HEK293T (cell line): ENCODE measurements at regions not wholly inside any gene's neighbourhood (a gene's known extent, or its start where the extent isn't known, plus 50 kb on each side); places are given as distances from the start of the nearest gene placed in this dataset.

Experiments
- CTCF ChIA-PET: fragments of 350-600 bp; formaldehyde crosslinking; extraction: SDS; loops from one replicate; lab custom pipeline; 2021; ENCODE audit warnings: antibody characterized with exemption, inconsistent platforms; lab: Yijun Ruan, JAX
- POLR2A ChIA-PET: fragments of 350-600 bp; formaldehyde crosslinking; extraction: SDS; loops from one replicate; lab custom pipeline; 2020; ENCODE audit warnings: antibody characterized with exemption, inconsistent platforms; lab: Yijun Ruan, JAX
- DNase-seq: peaks from one replicate; pipeline ENCODE4 v3.0.0; 2012; ENCODE audit warnings: mixed read lengths; ENCODE audit errors: extremely low spot score
- ARNT ChIP-seq: fragments of 450-650 bp; IDR thresholded peaks from 2 replicates; pipeline ENCODE4 v1.6.1; 2017; ENCODE audit warnings: mild to moderate bottlenecking
- BHLHE40 ChIP-seq: fragments of 450-650 bp; IDR thresholded peaks from 2 replicates; pipeline ENCODE4 v1.6.1; 2016; ENCODE audit warnings: mild to moderate bottlenecking, moderate library complexity, borderline replicate concordance
- CTBP1 ChIP-seq: fragments of 450-650 bp; IDR thresholded peaks from 2 replicates; pipeline ENCODE4 v1.6.1; 2016; ENCODE audit warnings: borderline replicate concordance
- ELF4 ChIP-seq: fragments of 450-650 bp; IDR thresholded peaks from 2 replicates; pipeline ENCODE4 v1.6.1; 2017; ENCODE audit warnings: antibody characterized with exemption
- FOXA1 ChIP-seq: fragments of 450-650 bp; IDR thresholded peaks from 2 replicates; pipeline ENCODE4 v1.6.1; 2016; ENCODE audit warnings: mild to moderate bottlenecking
- FOXK2 ChIP-seq: fragments of 450-650 bp; IDR thresholded peaks from 2 replicates; pipeline ENCODE4 v1.6.1; 2016; ENCODE audit warnings: mild to moderate bottlenecking
- FOXM1 ChIP-seq: fragments of 450-650 bp; IDR thresholded peaks from 2 replicates; pipeline ENCODE4 v1.6.1; 2017; ENCODE audit warnings: mild to moderate bottlenecking, borderline replicate concordance
- HDGF ChIP-seq: fragments of 450-650 bp; IDR thresholded peaks from 2 replicates; pipeline ENCODE4 v1.6.1; 2017; ENCODE audit warnings: antibody characterized with exemption, borderline replicate concordance
- L3MBTL2 ChIP-seq: fragments of 450-650 bp; conservative IDR thresholded peaks from 2 replicates; pipeline ENCODE4 v1.6.1; 2016; ENCODE audit warnings: mild to moderate bottlenecking
- LEF1 ChIP-seq: fragments of 450-650 bp; IDR thresholded peaks from 2 replicates; pipeline ENCODE4 v1.6.1; 2017; ENCODE audit warnings: mild to moderate bottlenecking, borderline replicate concordance
- NFRKB ChIP-seq: fragments of 450-650 bp; IDR thresholded peaks from 2 replicates; pipeline ENCODE4 v1.6.1; 2016; ENCODE audit warnings: mild to moderate bottlenecking, moderate library complexity
- SP1 ChIP-seq: fragments of 450-650 bp; IDR thresholded peaks from 2 replicates; pipeline ENCODE4 v1.6.1; 2017
- SUZ12 ChIP-seq: fragments of 450-650 bp; IDR thresholded peaks from 2 replicates; pipeline ENCODE4 v1.6.1; 2016; ENCODE audit warnings: mild to moderate bottlenecking
- TARDBP ChIP-seq: fragments of 450-650 bp; IDR thresholded peaks from 2 replicates; pipeline ENCODE4 v1.6.1; 2016
- ZNF384 ChIP-seq: fragments of 450-650 bp; IDR thresholded peaks from 2 replicates; pipeline ENCODE4 v1.6.1; 2016
- TF ChIP-seq, protein P1 (sequence below): fragments of 450-650 bp; IDR thresholded peaks from 2 replicates; pipeline ENCODE4 v1.6.1; 2016

GRCh38 chr13:90673746-90674145, 673.7 kb upstream of the MIR17HG start:
- DNase-seq = no peak
- POLR2A ChIA-PET = no interaction called here
- CTCF ChIA-PET = no interaction called here
- TF ChIP-seq HDGF = no peak
- TF ChIP-seq, protein P1, sequence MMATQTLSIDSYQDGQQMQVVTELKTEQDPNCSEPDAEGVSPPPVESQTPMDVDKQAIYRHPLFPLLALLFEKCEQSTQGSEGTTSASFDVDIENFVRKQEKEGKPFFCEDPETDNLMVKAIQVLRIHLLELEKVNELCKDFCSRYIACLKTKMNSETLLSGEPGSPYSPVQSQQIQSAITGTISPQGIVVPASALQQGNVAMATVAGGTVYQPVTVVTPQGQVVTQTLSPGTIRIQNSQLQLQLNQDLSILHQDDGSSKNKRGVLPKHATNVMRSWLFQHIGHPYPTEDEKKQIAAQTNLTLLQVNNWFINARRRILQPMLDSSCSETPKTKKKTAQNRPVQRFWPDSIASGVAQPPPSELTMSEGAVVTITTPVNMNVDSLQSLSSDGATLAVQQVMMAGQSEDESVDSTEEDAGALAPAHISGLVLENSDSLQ = 0 out of 2 replicates have a peak, but pooled peaks have one; percentile 22

DNA sequence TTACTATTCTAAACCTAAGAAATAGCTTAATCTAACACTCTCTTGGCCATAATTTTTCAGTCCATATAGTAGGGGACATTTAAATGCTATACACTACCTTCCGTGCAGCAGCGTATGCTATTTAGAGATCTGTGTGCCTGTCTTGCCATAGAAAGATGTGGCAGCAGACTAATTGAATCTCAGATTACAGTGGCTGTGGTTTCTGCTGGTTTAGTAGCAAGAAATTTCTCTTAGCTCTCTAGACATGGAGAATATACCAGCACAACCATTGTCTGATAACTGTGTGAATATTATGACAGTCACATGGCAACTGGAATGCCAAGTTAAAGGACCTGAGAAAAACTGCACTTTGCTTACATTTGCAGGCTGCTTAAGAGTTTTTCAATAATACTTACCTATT, 672.4 kb upstream of the MIR17HG start:
- ChIA-PET POLR2A (no interaction called here), CTCF (no interaction called here)
- TF ChIP-seq CTBP1 (no peak), FOXM1 (no peak)
- DNase-seq = peak; percentile 17

DNA sequence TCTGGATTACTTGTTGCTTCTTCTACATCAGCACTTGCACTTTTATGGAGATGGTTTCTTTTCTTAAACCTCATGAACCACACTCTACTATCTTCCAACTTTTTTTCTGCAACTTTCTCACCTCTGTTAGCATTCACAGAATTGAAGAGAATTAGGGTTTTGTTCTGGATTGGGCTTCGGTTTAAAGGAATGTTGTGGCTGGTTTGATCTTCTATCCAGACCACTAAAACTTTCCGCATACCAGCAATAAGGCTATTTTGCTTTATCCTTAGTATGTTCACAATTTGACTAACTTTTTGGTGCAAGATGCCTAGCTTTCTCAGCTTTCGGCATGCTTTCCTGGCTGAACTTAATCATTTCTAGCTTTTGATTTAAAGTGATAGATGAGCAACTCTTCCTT, 666.7 kb upstream of the MIR17HG start:
- DNase-seq = no peak
- TF ChIP-seq CTBP1 (no peak), LEF1 (no peak), TARDBP (no peak), SP1 (no peak), L3MBTL2 (no peak), BHLHE40 (no peak), ZNF384 (no peak), FOXA1 (no peak)
- CTCF ChIA-PET = no interaction called here
- POLR2A ChIA-PET = no interaction called here

DNA sequence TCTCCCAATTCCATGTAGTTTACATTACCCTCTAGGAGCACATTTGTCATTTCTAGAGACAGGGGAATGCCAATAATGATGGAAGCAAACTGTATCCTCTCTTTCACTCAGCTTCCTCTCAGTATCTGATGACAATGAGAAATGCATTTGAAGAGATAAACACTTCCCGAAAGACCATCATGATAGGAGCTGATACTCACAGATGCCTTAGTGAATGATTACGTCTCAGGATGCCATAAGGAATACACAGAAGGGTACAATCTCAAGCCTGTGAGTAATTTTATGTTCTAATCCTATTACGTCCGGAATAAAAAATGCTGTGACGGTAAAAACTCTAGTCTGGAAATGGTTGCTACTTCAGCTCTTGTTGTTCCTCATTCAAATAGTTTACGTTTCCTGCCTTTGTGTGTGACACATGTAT, 663.8 kb upstream of the MIR17HG start:
- CTCF ChIA-PET = interaction anchor here (0.6 kb wide), 1 partner anchor 21 kb away, joined by 3 read pairs; no protein-coding TSS in a partner anchor
- POLR2A ChIA-PET = no interaction called here
- DNase-seq = no peak
- TF ChIP-seq SUZ12 (no peak), TARDBP (no peak), NFRKB (no peak), SP1 (no peak), ELF4 (no peak), FOXM1 (no peak), HDGF (no peak), ZNF384 (no peak), LEF1 (no peak), FOXK2 (no peak), CTBP1 (no peak), L3MBTL2 (no peak), ARNT (no peak), FOXA1 (no peak), BHLHE40 (no peak)
- TF ChIP-seq, protein P1 = no peak

DNA sequence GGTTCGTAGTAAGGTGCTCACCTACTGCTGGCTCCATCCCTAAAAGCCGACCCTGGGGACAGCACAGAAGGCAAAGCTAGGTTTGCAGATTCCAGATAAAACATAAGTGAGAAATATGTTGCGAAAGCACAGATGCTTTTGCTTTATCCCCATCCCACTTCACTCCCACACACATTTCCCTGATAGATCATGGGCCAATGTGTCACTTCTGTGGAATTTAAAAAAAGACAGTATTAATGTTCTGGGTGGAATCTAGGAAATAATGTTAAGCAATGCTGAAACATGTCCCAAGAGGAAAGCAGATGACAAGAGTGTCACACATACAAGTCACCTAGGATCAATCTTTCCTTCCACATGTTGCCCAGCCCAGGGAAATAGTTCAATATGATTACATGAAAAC, 661.0 kb upstream of the MIR17HG start:
- DNase-seq = no peak
- ChIA-PET POLR2A (no interaction called here), CTCF (no interaction called here)
- TF ChIP-seq ARNT (no peak), TARDBP (no peak), FOXK2 (no peak), HDGF (no peak), FOXA1 (no peak), SUZ12 (no peak), SP1 (no peak), FOXM1 (no peak), L3MBTL2 (no peak), BHLHE40 (no peak), ELF4 (no peak), CTBP1 (no peak), LEF1 (no peak), ZNF384 (no peak), NFRKB (no peak)
- TF ChIP-seq, protein P1 = no peak

GRCh38 chr13:90689111-90689510, 658.4 kb upstream of the MIR17HG start:
- no peak for DNase-seq
- CTCF ChIA-PET = interaction anchor here (0.6 kb wide), 1 partner anchor 122 kb away, joined by 4 read pairs; no protein-coding TSS in a partner anchor
- POLR2A ChIA-PET = no interaction called here
- TF ChIP-seq ARNT = no peak

- TF ChIP-seq L3MBTL2 (no peak), SUZ12 (no peak), FOXA1 (no peak), LEF1 (no peak), ELF4 (no peak), ZNF384 (no peak), FOXM1 (no peak), FOXK2 (no peak), CTBP1 (no peak), ARNT (no peak), SP1 (no peak), HDGF (no peak), BHLHE40 (no peak), NFRKB (no peak), TARDBP (no peak)
- TF ChIP-seq, protein P1 = no peak
- no peak for DNase-seq
- ChIA-PET POLR2A (no interaction called here), CTCF (interaction anchor here (0.7 kb wide), 1 partner anchor 1382 kb away, joined by 3 read pairs; no protein-coding TSS in a partner anchor)
Observed at GRCh38 chr13:90690458-90691080, 656.9 kb upstream of the MIR17HG start.
